Motor neuron (in vitro differentiated cells): ENCODE measurements at regions not wholly inside any gene's neighbourhood (a gene's known extent, or its start where the extent isn't known, plus 50 kb on each side); places are given as distances from the start of the nearest gene placed in this dataset.
"Not testable (repeated sequence)": the region's sequence is repeated elsewhere in the genome, so short reads cannot be mapped to it uniquely, and the experiment has no call there.

ENCODE experiments used
- ATAC-seq, 8 experiments: fragments of 200-7000 bp; cut with Tn5 transposase; replicated peaks in 6 of 8; 2 replicates each; pipeline ENCODE4 v1.8.0; 2021; ENCODE audit warnings: mild to moderate bottlenecking in 8 of 8, moderate library complexity in 8 of 8
- H3K27ac ChIP-seq, 2 donors: fragments of 250-450 bp; sonication (Bioruptor Pico); 2 replicates each; pipeline ENCODE4 v1.9.0; 2021; ENCODE audit warnings: antibody characterized with exemption in 2 of 2, mild to moderate bottlenecking in 2 of 2, moderate library complexity in 1 of 2
- H3K4me1 ChIP-seq, 2 donors: fragments of 250-450 bp; sonication (Bioruptor Pico); replicated peaks in 1 of 2; 2 replicates each; pipeline ENCODE4 v1.6.1; 2021; ENCODE audit warnings: antibody characterized with exemption in 2 of 2, mild to moderate bottlenecking in 2 of 2, moderate library complexity in 1 of 2
- H3K4me3 ChIP-seq, 5 donors: fragments of 250-450 bp; sonication (Bioruptor Pico); 2 replicates each; pipeline ENCODE4 v1.9.0; 2021; ENCODE audit warnings: antibody characterized with exemption in 5 of 5, mild to moderate bottlenecking in 5 of 5, moderate library complexity in 4 of 5
- WGBS, 10 experiments: fragments of 450-650 bp; shearing (Covaris generic); methylation state at CpG; one replicate each; pipeline ENCODE4 v1.0.0; 2022; 5-methylcytosine and 5-hydroxymethylcytosine counted together
- in situ Hi-C, 9 experiments: fragments of 400-800 bp; cut with MboI; loops; one replicate each; pipeline ENCODE4 v1.15.0; 2021; ENCODE audit warnings: low sequenced_read_pairs in 9 of 9, low pct_unique_long_range_greater_than_20kb in 2 of 9; ENCODE audit not compliant: unreplicated experiment in 9 of 9

GRCh38 chr16:62831235-62831850 lies 795.1 kb upstream of the CDH8 start:
- ATAC-seq, result peak in 5 of 8 experiments; percentile 38 to 58 (median 53)
- WGBS, 10 experiments, result 0 to 96% (median 53%) methylated on average over 1 to 2 of the region's 2 CpGs
- Histone ChIP-seq H3K27ac (no peak overlapping the region), H3K4me1 (peaks cover 24 to 53% of the 10 kb centered on the region in 2 donors), H3K4me3 (no peak overlapping the region)
- in situ Hi-C loops, result no loop called here

- peak in 5 of 8 experiments; percentile 16 to 64 (median 55) for ATAC-seq
- H3K4me3 ChIP-seq, result no peak overlapping the region
- in situ Hi-C loops, result no loop called here
- WGBS, 10 experiments, result 0 to 61% (median 23%) methylated on average over 2 to 3 of the region's 3 CpGs
- H3K4me1 ChIP-seq, result peaks cover 24 to 53% of the 10 kb centered on the region in 2 donors
- H3K27ac ChIP-seq, result no peak overlapping the region
Measured at GRCh38 chr16:62829607-62830006, 793.4 kb upstream of the CDH8 start.

- Histone ChIP-seq H3K27ac (no peak overlapping the region), H3K4me1 (peaks cover 19 to 48% of the 10 kb centered on the region in 2 donors), H3K4me3 (no peak overlapping the region)
- no peak for ATAC-seq
- WGBS, 10 experiments, result 0 to 91% (median 45%) methylated on average over 1 of the region's 1 CpG
- in situ Hi-C loops, result no loop called here
Measured at GRCh38 chr16:62829084-62829483, 792.8 kb upstream of the CDH8 start.

- in situ Hi-C loops, result no loop called here
- 19 to 94% (median 72%) methylated on average over 1 to 2 of the region's 2 CpGs; no CpG with 5 or more reads in 2 of the 10 experiments for WGBS, 10 experiments
Measured at GRCh38 chr16:62821824-62822223, 785.6 kb upstream of the CDH8 start.

DNA sequence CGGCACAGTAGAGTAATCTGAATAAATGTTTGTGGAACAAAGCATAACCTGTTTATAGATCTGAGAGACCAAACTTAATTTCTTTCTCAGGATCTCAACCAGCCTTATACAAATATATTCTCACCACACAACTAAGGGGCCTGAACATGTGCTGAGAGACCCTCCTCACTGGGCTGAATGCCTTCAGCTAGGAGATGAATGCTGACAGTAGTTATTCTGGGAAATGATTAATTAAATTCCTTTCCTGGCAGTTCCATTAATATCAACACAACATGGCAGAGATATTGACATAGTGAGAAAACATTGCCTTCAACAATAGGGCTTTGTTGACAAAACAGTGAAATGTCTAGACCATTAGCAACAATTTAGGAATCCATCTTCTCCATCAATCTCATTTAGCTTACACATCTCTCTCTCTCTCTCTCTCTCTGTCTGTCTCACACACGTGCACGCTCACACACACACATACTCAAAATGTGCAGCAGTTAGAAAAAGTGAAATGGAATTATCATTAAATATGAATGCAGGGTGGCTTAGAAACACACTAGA lies 780.8 kb upstream of the CDH8 start:
- peak in 5 of 8 experiments; percentile 71 to 92 (median 91) for ATAC-seq
- in situ Hi-C loops, result no loop called here
- peaks cover 4 to 5% of the 10 kb centered on the region in 2 donors for H3K4me1 ChIP-seq

More at GRCh38 chr16:62821824-62822223, 785.6 kb upstream of the CDH8 start:
- Histone ChIP-seq H3K27ac (no peak overlapping the region), H3K4me3 (no peak overlapping the region), H3K4me1 (peaks cover 2% of the 10 kb centered on the region in 2 donors)
- no peak for ATAC-seq

GRCh38 chr16:62814891-62815290 lies 778.7 kb upstream of the CDH8 start:
- H3K4me3 ChIP-seq, result no peak overlapping the region
- no peak for ATAC-seq
- peaks cover 4 to 5% of the 10 kb centered on the region in 2 donors for H3K4me1 ChIP-seq
- no peak overlapping the region for H3K27ac ChIP-seq
- 11 to 100% (median 46%) methylated on average over 1 to 2 of the region's 2 CpGs; no CpG with 5 or more reads in 1 of the 10 experiments for WGBS, 10 experiments
- in situ Hi-C loops, result no loop called here

More for the DNA sequence above, 780.8 kb upstream of the CDH8 start:
- Histone ChIP-seq H3K4me3 (no peak overlapping the region), H3K27ac (no peak overlapping the region)
- whole genome bisulfite sequencing, 10 experiments, result 0 to 86% (median 60%) methylated on average over 2 to 3 of the region's 3 CpGs; no CpG with 5 or more reads in 3 of the 10 experiments

DNA sequence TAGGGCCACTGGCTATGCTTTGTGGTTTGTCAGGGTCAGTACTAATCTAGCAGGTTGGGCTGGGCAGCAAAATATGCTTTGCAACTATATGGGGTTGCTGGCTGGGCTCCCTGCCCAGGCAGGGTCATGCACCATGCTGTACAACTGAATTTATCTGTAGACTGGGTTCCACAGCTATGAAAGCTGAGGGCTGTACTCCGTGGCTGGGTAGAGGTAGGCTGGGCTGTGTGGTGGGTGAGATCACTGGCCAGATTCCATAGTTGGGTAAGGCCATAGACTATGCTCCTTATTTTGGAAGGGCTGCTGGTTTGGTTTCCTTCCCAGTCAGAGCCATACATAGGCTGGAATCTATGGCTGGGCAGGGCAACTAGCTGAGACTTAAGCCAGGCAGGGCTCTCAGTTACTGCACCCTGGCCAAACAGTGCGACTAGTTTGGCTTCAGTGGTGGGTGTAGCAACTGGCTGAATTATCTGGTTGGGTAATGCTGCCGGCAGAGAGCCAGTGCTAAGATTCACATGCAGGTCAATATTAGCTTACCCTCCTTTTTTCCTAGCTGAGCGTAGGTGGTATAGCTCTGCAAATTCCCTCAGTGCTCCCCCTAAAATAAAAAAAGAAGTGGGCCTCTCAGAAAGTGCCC lies 769.1 kb upstream of the CDH8 start:
- 0 to 100% (median 84%) methylated on average over 1 to 4 of the region's 4 CpGs; no CpG with 5 or more reads in 3 of the 10 experiments for WGBS, 10 experiments

GRCh38 chr16:62794724-62795123 lies 758.5 kb upstream of the CDH8 start:
- Histone ChIP-seq H3K4me3 (no peak overlapping the region), H3K27ac (no peak overlapping the region), H3K4me1 (peaks cover 0 to 8% of the 10 kb centered on the region in 2 donors)
- in situ Hi-C loops, result no loop called here
- ATAC-seq, result no peak

More for the DNA sequence above, 769.1 kb upstream of the CDH8 start:
- H3K27ac ChIP-seq, result no peak overlapping the region
- in situ Hi-C loops, result no loop called here
- peak in 1 of 8 experiments; percentile 14 for ATAC-seq
- H3K4me3 ChIP-seq, result no peak overlapping the region
- no peaks in the 10 kb centered on the region for H3K4me1 ChIP-seq

GRCh38 chr16:62780081-62780480 lies 743.8 kb upstream of the CDH8 start:
- H3K27ac ChIP-seq, in situ Hi-C loops, ATAC-seq, H3K4me3 ChIP-seq, H3K4me1 ChIP-seq: not testable (repeated sequence)
- 100% methylated on average over 1 of the region's 3 CpGs; no CpG with 5 or more reads in 9 of the 10 experiments for WGBS, 10 experiments

DNA sequence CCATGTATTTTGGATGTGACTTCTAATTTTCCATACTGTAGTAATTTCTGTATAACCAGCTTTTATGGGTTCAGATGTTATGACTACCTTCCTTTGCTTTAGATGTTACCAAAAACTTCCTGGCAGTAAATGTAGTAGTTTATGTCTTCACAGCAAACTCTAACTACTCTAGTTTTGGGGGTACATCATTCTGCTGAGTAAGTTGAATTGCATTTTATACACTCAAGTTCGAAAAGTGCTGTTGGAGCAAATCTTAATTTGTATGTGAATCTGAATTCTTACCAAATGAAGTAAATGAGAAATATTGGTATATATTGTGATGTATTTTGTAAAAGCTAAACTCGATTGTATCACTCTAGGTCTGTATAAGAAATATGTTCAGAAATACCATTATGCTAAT lies 728.3 kb upstream of the CDH8 start:
- 0 to 100% (median 33%) methylated on average over 1 to 2 of the region's 2 CpGs; no CpG with 5 or more reads in 1 of the 10 experiments for WGBS, 10 experiments
- ATAC-seq, result no peak
- in situ Hi-C loops, result no loop called here
- Histone ChIP-seq H3K4me3 (no peak overlapping the region), H3K4me1 (no peaks in the 10 kb centered on the region), H3K27ac (no peak overlapping the region)

- no peaks in the 10 kb centered on the region for H3K4me1 ChIP-seq
- in situ Hi-C loops, result no loop called here
- H3K4me3 ChIP-seq, result no peak overlapping the region
- H3K27ac ChIP-seq, result no peak overlapping the region
- no peak for ATAC-seq
Measured at GRCh38 chr16:62760398-62760797, 724.2 kb upstream of the CDH8 start.

- 30 to 100% (median 67%) methylated on average over 2 to 4 of the region's 4 CpGs; no CpG with 5 or more reads in 1 of the 10 experiments for WGBS, 10 experiments
- ATAC-seq, result no peak
- no peak overlapping the region for H3K27ac ChIP-seq
- H3K4me3 ChIP-seq, result no peak overlapping the region
- H3K4me1 ChIP-seq, result peaks cover 3 to 6% of the 10 kb centered on the region in 2 donors
- in situ Hi-C loops, result no loop called here
Measured at GRCh38 chr16:62755938-62756337, 719.7 kb upstream of the CDH8 start.

- Histone ChIP-seq H3K4me1 (peaks cover 3 to 6% of the 10 kb centered on the region in 2 donors), H3K27ac (no peak overlapping the region), H3K4me3 (no peak overlapping the region)
- WGBS, 10 experiments, result 33 to 97% (median 47%) methylated on average over 1 to 3 of the region's 3 CpGs; no CpG with 5 or more reads in 2 of the 10 experiments
- in situ Hi-C loops, result no loop called here
- ATAC-seq, result peak in 4 of 8 experiments; percentile 49 to 74 (median 62)
Measured at GRCh38 chr16:62752854-62753253, 716.6 kb upstream of the CDH8 start.
